ENCODE measurements at regions not wholly inside any gene's neighbourhood (a gene's known extent, or its start where the extent isn't known, plus 50 kb on each side); places are given as distances from the start of the nearest gene placed in this dataset.

GRCh38 chr4:11009281-11009680 lies 324.7 kb upstream of the CLNK start:
- TF ChIP-seq GABPA (IDR thresholded peaks at IDR 0.05; ENCODE audit: low read depth) (no peak), SPI1 (IDR thresholded peaks at IDR 0.05; ENCODE audit: borderline replicate concordance, low read depth) (no peak), REST (IDR thresholded peaks at IDR 0.05; ENCODE audit: insufficient replicate concordance, low read depth) (no peak), POLR2AphosphoS5 (IDR thresholded peaks at IDR 0.05; ENCODE audit: low read depth) (no peak), CTCF (IDR thresholded peaks at IDR 0.05; ENCODE audit: insufficient read depth, low read length) (no peak)
- Histone ChIP-seq H3K4me3 (replicated peaks; ENCODE audit: insufficient read depth, low read length) (no peak overlapping the region), H3K27me3 (ENCODE audit: insufficient read depth, poor library complexity, severe bottlenecking) (no peaks in the 10 kb centered on the region), H3K27ac (replicated peaks) (no peak overlapping the region)
- DNase-seq (ENCODE audit: low read depth in 1 of 2, low spot score in 1 of 2) = no peak

GRCh38 chr4:11005300-11005699 lies 320.7 kb upstream of the CLNK start:
- TF ChIP-seq POLR2AphosphoS5 (IDR thresholded peaks at IDR 0.05; ENCODE audit: low read depth) = no peak
- no peak for TF ChIP-seq SPI1 (IDR thresholded peaks at IDR 0.05; ENCODE audit: borderline replicate concordance, low read depth)
- TF ChIP-seq GABPA (IDR thresholded peaks at IDR 0.05; ENCODE audit: low read depth) = no peak
- no peak for TF ChIP-seq REST (IDR thresholded peaks at IDR 0.05; ENCODE audit: insufficient replicate concordance, low read depth)
- no peak for TF ChIP-seq CTCF (IDR thresholded peaks at IDR 0.05; ENCODE audit: insufficient read depth, low read length)
- Histone ChIP-seq H3K4me3 (replicated peaks; ENCODE audit: insufficient read depth, low read length) (no peak overlapping the region), H3K27me3 (ENCODE audit: insufficient read depth, poor library complexity, severe bottlenecking) (no peaks in the 10 kb centered on the region), H3K27ac (replicated peaks) (no peak overlapping the region)
- no peak for DNase-seq (ENCODE audit: low read depth in 1 of 2, low spot score in 1 of 2)

GRCh38 chr4:11004818-11005217 lies 320.2 kb upstream of the CLNK start:
- no peak for DNase-seq (ENCODE audit: low read depth in 1 of 2, low spot score in 1 of 2)
- TF ChIP-seq SPI1 (IDR thresholded peaks at IDR 0.05; ENCODE audit: borderline replicate concordance, low read depth) (no peak), REST (IDR thresholded peaks at IDR 0.05; ENCODE audit: insufficient replicate concordance, low read depth) (no peak), GABPA (IDR thresholded peaks at IDR 0.05; ENCODE audit: low read depth) (no peak), POLR2AphosphoS5 (IDR thresholded peaks at IDR 0.05; ENCODE audit: low read depth) (no peak), CTCF (IDR thresholded peaks at IDR 0.05; ENCODE audit: insufficient read depth, low read length) (no peak)

More at GRCh38 chr4:11004818-11005217, 320.2 kb upstream of the CLNK start:
- Histone ChIP-seq H3K27ac (replicated peaks) (no peak overlapping the region), H3K4me3 (replicated peaks; ENCODE audit: insufficient read depth, low read length) (no peak overlapping the region), H3K27me3 (ENCODE audit: insufficient read depth, poor library complexity, severe bottlenecking) (no peaks in the 10 kb centered on the region)
